GM20000 (cell line): ENCODE measurements at regions not wholly inside any gene's neighbourhood (a gene's known extent, or its start where the extent isn't known, plus 50 kb on each side); places are given as distances from the start of the nearest gene placed in this dataset.

Source experiments
- DNase-seq: peaks from one replicate; pipeline ENCODE4 v3.0.0; 2012; ENCODE audit warnings: low spot score
- TF ChIP-seq, protein P1 (sequence below): IDR thresholded peaks from 2 replicates; pipeline ENCODE4 v1.5.1; 2012; ENCODE audit warnings: mild to moderate bottlenecking, control low read depth; ENCODE audit errors: extremely low read depth, missing control alignments

- no peak for DNase-seq
- TF ChIP-seq, protein P1, sequence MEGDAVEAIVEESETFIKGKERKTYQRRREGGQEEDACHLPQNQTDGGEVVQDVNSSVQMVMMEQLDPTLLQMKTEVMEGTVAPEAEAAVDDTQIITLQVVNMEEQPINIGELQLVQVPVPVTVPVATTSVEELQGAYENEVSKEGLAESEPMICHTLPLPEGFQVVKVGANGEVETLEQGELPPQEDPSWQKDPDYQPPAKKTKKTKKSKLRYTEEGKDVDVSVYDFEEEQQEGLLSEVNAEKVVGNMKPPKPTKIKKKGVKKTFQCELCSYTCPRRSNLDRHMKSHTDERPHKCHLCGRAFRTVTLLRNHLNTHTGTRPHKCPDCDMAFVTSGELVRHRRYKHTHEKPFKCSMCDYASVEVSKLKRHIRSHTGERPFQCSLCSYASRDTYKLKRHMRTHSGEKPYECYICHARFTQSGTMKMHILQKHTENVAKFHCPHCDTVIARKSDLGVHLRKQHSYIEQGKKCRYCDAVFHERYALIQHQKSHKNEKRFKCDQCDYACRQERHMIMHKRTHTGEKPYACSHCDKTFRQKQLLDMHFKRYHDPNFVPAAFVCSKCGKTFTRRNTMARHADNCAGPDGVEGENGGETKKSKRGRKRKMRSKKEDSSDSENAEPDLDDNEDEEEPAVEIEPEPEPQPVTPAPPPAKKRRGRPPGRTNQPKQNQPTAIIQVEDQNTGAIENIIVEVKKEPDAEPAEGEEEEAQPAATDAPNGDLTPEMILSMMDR: no peak
Observed at GRCh38 chr6:15948930-15949900, 179.7 kb upstream of the MYLIP start.

- no peak for DNase-seq
- TF ChIP-seq, protein P1: no peak
Observed at GRCh38 chr6:15947923-15948322, 181.0 kb upstream of the MYLIP start.

GRCh38 chr6:15947436-15947835, 181.4 kb upstream of the MYLIP start:
- TF ChIP-seq, protein P1: no peak
- no peak for DNase-seq

- DNase-seq: no peak
- TF ChIP-seq, protein P1: no peak
Observed at GRCh38 chr6:15946701-15947385, 182.0 kb upstream of the MYLIP start.

GRCh38 chr6:15945593-15946159, 183.2 kb upstream of the MYLIP start:
- no peak for DNase-seq
- TF ChIP-seq, protein P1: no peak

GRCh38 chr6:15943423-15943822, 185.5 kb upstream of the MYLIP start:
- TF ChIP-seq, protein P1: no peak
- DNase-seq: no peak

GRCh38 chr6:15941168-15941567, 187.7 kb upstream of the MYLIP start:
- no peak for DNase-seq
- TF ChIP-seq, protein P1: no peak
